ENCODE measurements at regions not wholly inside any gene's neighbourhood (a gene's known extent, or its start where the extent isn't known, plus 50 kb on each side); places are given as distances from the start of the nearest gene placed in this dataset.

DNA sequence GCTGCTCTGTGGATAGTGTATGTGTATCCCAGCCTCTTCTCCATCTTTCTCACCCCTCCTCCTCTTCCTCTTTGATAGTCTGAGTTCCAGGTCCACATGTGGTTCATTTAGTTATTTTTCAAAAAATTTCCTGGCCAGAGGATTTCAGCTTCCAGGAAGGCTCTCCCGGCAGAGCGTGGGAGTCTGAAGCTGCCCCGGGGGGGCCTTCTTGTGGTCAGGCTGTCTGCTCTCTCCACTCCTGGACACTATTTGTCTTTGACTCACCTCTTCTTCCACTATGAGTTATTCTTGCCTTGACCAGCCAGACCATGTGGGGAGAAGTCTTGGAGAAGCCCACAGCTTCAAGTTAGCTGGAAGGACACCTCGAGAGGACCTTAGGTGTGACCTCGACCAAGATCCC, 258.8 kb downstream of the CDC5L start:
- H3K27ac Mint-ChIP-seq, result no peak overlapping the region
- Histone ChIP-seq H3K9me3 (ENCODE audit: control insufficient read depth in 1 of 2, insufficient read depth in 1 of 2, low read length in 2 of 2) (no peaks in the 10 kb centered on the region), H3K4me3 (ENCODE audit: low read length) (no peak overlapping the region), H3K27ac (ENCODE audit: low read depth in 1 of 2, low read length in 2 of 2) (no peak overlapping the region), H3K36me3 (ENCODE audit: insufficient read depth, low read length) (no peaks in the 10 kb centered on the region), H3K27me3 (ENCODE audit: control insufficient read depth in 1 of 2, insufficient read depth in 2 of 2, low read length in 2 of 2) (no peaks in the 10 kb centered on the region), H3K4me1 (ENCODE audit: insufficient read depth, low read length) (no peaks in the 10 kb centered on the region)
- no peaks in the 10 kb centered on the region for H3K27me3 Mint-ChIP-seq
- H3K4me3 Mint-ChIP-seq, result no peak overlapping the region
- ChIA-PET POLR2A (no interaction called here), CTCF (interaction anchor here (0.7 kb wide), 1 partner anchor 1125 kb away, joined by 3 read pairs; no protein-coding TSS in a partner anchor)
- no peaks in the 10 kb centered on the region for H3K36me3 Mint-ChIP-seq (ENCODE audit: low read depth)
- no peak for TF ChIP-seq CTCF (IDR thresholded peaks at IDR 0.05)
- intact Hi-C loops (cut with DNase I, micrococcal nuclease), result no loop called here
- H3K9me3 Mint-ChIP-seq, result no peaks in the 10 kb centered on the region
- H3K4me1 Mint-ChIP-seq (ENCODE audit: low read depth), result no peaks in the 10 kb centered on the region
- DNase-seq (no peak), ATAC-seq (ENCODE audit: poor library complexity) (no peak)

DNA sequence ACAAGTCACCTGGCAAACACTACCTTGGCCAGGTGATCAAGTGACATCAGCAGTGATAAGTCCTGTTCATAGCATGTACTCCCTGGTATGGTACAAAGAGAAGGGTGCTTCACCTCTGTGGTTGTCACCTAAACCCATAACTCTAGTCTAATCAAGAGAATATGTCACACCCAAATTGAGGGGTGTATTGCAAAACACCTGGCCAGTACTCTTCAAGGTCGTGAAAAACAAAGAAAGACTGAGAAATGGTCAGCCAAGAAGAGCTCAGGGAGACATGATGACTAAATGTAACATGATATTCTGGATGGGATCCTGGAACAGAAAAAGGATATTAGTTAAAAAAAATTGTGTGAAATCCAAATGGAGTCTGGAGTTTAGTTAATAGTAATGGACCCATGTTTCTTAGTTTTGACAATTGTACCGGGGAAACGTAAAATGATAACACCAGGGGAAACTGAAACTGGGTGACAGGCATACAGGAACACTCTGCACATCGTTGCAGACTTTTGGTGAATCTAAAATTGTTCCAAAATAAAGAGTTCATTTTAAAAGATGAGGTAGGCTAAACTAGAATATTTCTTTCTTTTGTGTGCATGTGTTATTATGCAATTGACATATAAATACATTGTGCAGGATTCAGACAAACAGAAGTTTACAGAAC, 262.0 kb downstream of the CDC5L start:
- H3K4me1 ChIP-seq (ENCODE audit: insufficient read depth, low read length), result no peaks in the 10 kb centered on the region
- Mint-ChIP-seq H3K27ac (no peak overlapping the region), H3K4me3 (no peak overlapping the region), H3K36me3 (ENCODE audit: low read depth) (no peaks in the 10 kb centered on the region), H3K4me1 (ENCODE audit: low read depth) (no peaks in the 10 kb centered on the region), H3K9me3 (no peaks in the 10 kb centered on the region), H3K27me3 (no peaks in the 10 kb centered on the region)
- intact Hi-C loops (cut with DNase I, micrococcal nuclease), result loop anchor here in 1 of 2 experiments (10.0 kb wide), 1 partner anchor 175 kb away; no protein-coding TSS in a partner anchor
- ChIA-PET POLR2A (no interaction called here), CTCF (no interaction called here)
- H3K27me3 ChIP-seq (ENCODE audit: control insufficient read depth in 1 of 2, insufficient read depth in 2 of 2, low read length in 2 of 2), result peaks cover 0 to 3% of the 10 kb centered on the region in 2 experiments
- H3K9me3 ChIP-seq (ENCODE audit: control insufficient read depth in 1 of 2, insufficient read depth in 1 of 2, low read length in 2 of 2), result no peaks in the 10 kb centered on the region
- no peak for TF ChIP-seq CTCF (IDR thresholded peaks at IDR 0.05)
- DNase-seq (peak in 1 of 14 experiments; percentile 18), ATAC-seq (ENCODE audit: poor library complexity) (no peak)
- H3K36me3 ChIP-seq (ENCODE audit: insufficient read depth, low read length), result no peaks in the 10 kb centered on the region
- no peak overlapping the region for H3K4me3 ChIP-seq (ENCODE audit: low read length)
- no peak overlapping the region for H3K27ac ChIP-seq (ENCODE audit: low read depth in 1 of 2, low read length in 2 of 2)

- no peak overlapping the region for H3K4me3 Mint-ChIP-seq
- H3K27ac Mint-ChIP-seq, result no peak overlapping the region
- no peak for TF ChIP-seq CTCF (IDR thresholded peaks at IDR 0.05)
Observed at GRCh38 chr6:44650495-44650894, 263.0 kb downstream of the CDC5L start.

More at GRCh38 chr6:44650495-44650894, 263.0 kb downstream of the CDC5L start:
- no peak overlapping the region for H3K27ac ChIP-seq (ENCODE audit: low read depth in 1 of 2, low read length in 2 of 2)
- peaks cover 7% of the 10 kb centered on the region for H3K4me1 Mint-ChIP-seq (ENCODE audit: low read depth)
- ChIA-PET CTCF (no interaction called here), POLR2A (no interaction called here)
- DNase-seq, result no peak
- intact Hi-C loops (cut with DNase I, micrococcal nuclease), result loop anchor here in 1 of 2 experiments (10.0 kb wide), 1 partner anchor 176 kb away; no protein-coding TSS in a partner anchor
- peaks cover 0 to 3% of the 10 kb centered on the region in 2 experiments for H3K27me3 ChIP-seq (ENCODE audit: control insufficient read depth in 1 of 2, insufficient read depth in 2 of 2, low read length in 2 of 2)
- H3K36me3 ChIP-seq (ENCODE audit: insufficient read depth, low read length), result no peaks in the 10 kb centered on the region
- no peaks in the 10 kb centered on the region for H3K36me3 Mint-ChIP-seq (ENCODE audit: low read depth)
- peaks cover 4% of the 10 kb centered on the region for H3K4me1 ChIP-seq (ENCODE audit: insufficient read depth, low read length)
- no peaks in the 10 kb centered on the region for H3K9me3 ChIP-seq (ENCODE audit: control insufficient read depth in 1 of 2, insufficient read depth in 1 of 2, low read length in 2 of 2)
- H3K27me3 Mint-ChIP-seq, result peaks cover 3% of the 10 kb centered on the region
- ATAC-seq (ENCODE audit: poor library complexity), result no peak
- no peaks in the 10 kb centered on the region for H3K9me3 Mint-ChIP-seq
- no peak overlapping the region for H3K4me3 ChIP-seq (ENCODE audit: low read length)
